ENCODE measurements at regions not wholly inside any gene's neighbourhood (a gene's known extent, or its start where the extent isn't known, plus 50 kb on each side); places are given as distances from the start of the nearest gene placed in this dataset.

- DNase-seq (ENCODE audit: low read depth in 1 of 2, low spot score in 1 of 2), result no peak
- TF ChIP-seq SPI1 (IDR thresholded peaks at IDR 0.05; ENCODE audit: borderline replicate concordance, low read depth) (no peak), POLR2AphosphoS5 (IDR thresholded peaks at IDR 0.05; ENCODE audit: low read depth) (no peak), GABPA (IDR thresholded peaks at IDR 0.05; ENCODE audit: low read depth) (no peak), CTCF (IDR thresholded peaks at IDR 0.05; ENCODE audit: insufficient read depth, low read length) (no peak), REST (IDR thresholded peaks at IDR 0.05; ENCODE audit: insufficient replicate concordance, low read depth) (no peak)
- Histone ChIP-seq H3K27ac (replicated peaks) (no peak overlapping the region), H3K27me3 (ENCODE audit: insufficient read depth, poor library complexity, severe bottlenecking) (no peaks in the 10 kb centered on the region), H3K4me3 (replicated peaks; ENCODE audit: insufficient read depth, low read length) (no peak overlapping the region)
Observed at GRCh38 chr5:144583541-144584449, 413.1 kb downstream of the KCTD16 start.

GRCh38 chr5:144582066-144582465 lies 411.4 kb downstream of the KCTD16 start:
- Histone ChIP-seq H3K27ac (replicated peaks) (no peak overlapping the region), H3K27me3 (ENCODE audit: insufficient read depth, poor library complexity, severe bottlenecking) (no peaks in the 10 kb centered on the region), H3K4me3 (replicated peaks; ENCODE audit: insufficient read depth, low read length) (no peak overlapping the region)
- DNase-seq (ENCODE audit: low read depth in 1 of 2, low spot score in 1 of 2), result no peak
- TF ChIP-seq REST (IDR thresholded peaks at IDR 0.05; ENCODE audit: insufficient replicate concordance, low read depth), result no peak
- TF ChIP-seq CTCF (IDR thresholded peaks at IDR 0.05; ENCODE audit: insufficient read depth, low read length), result no peak
- TF ChIP-seq SPI1 (IDR thresholded peaks at IDR 0.05; ENCODE audit: borderline replicate concordance, low read depth), result no peak
- no peak for TF ChIP-seq GABPA (IDR thresholded peaks at IDR 0.05; ENCODE audit: low read depth)
- no peak for TF ChIP-seq POLR2AphosphoS5 (IDR thresholded peaks at IDR 0.05; ENCODE audit: low read depth)

- DNase-seq (ENCODE audit: low read depth in 1 of 2, low spot score in 1 of 2), result no peak
- no peak for TF ChIP-seq SPI1 (IDR thresholded peaks at IDR 0.05; ENCODE audit: borderline replicate concordance, low read depth)
- TF ChIP-seq REST (IDR thresholded peaks at IDR 0.05; ENCODE audit: insufficient replicate concordance, low read depth), result no peak
- no peak for TF ChIP-seq CTCF (IDR thresholded peaks at IDR 0.05; ENCODE audit: insufficient read depth, low read length)
- no peak for TF ChIP-seq POLR2AphosphoS5 (IDR thresholded peaks at IDR 0.05; ENCODE audit: low read depth)
- no peak for TF ChIP-seq GABPA (IDR thresholded peaks at IDR 0.05; ENCODE audit: low read depth)
- no peak overlapping the region for H3K4me3 ChIP-seq (replicated peaks; ENCODE audit: insufficient read depth, low read length)
Observed at GRCh38 chr5:144581044-144581443, 410.4 kb downstream of the KCTD16 start.

More at GRCh38 chr5:144581044-144581443, 410.4 kb downstream of the KCTD16 start:
- Histone ChIP-seq H3K27me3 (ENCODE audit: insufficient read depth, poor library complexity, severe bottlenecking) (no peaks in the 10 kb centered on the region), H3K27ac (replicated peaks) (no peak overlapping the region)
